IPS-15b (cell line): ENCODE measurements at regions not wholly inside any gene's neighbourhood (a gene's known extent, or its start where the extent isn't known, plus 50 kb on each side); places are given as distances from the start of the nearest gene placed in this dataset.

Experiments
- H3K27me3 ChIP-seq: one replicate; pipeline ENCODE4 v1.6.1; 2013; ENCODE audit warnings: low read length; ENCODE audit not compliant: control insufficient read depth, insufficient read depth
- H3K36me3 ChIP-seq: one replicate; pipeline ENCODE4 v1.6.1; 2013; ENCODE audit warnings: low read length; ENCODE audit not compliant: control insufficient read depth, insufficient read depth
- H3K4me1 ChIP-seq: one replicate; pipeline ENCODE4 v1.6.1; 2013; ENCODE audit warnings: mild to moderate bottlenecking, low read length; ENCODE audit not compliant: control insufficient read depth, insufficient read depth
- H3K4me3 ChIP-seq: one replicate; pipeline ENCODE4 v1.5.1; 2013; ENCODE audit warnings: low read depth, low read length
- H3K9ac ChIP-seq: one replicate; pipeline ENCODE4 v1.6.1; 2013; ENCODE audit warnings: low read depth, mild to moderate bottlenecking, low read length
- H3K9me3 ChIP-seq: one replicate; pipeline ENCODE4 v1.6.1; 2013; ENCODE audit warnings: mild to moderate bottlenecking, low read length; ENCODE audit not compliant: control insufficient read depth, insufficient read depth

DNA sequence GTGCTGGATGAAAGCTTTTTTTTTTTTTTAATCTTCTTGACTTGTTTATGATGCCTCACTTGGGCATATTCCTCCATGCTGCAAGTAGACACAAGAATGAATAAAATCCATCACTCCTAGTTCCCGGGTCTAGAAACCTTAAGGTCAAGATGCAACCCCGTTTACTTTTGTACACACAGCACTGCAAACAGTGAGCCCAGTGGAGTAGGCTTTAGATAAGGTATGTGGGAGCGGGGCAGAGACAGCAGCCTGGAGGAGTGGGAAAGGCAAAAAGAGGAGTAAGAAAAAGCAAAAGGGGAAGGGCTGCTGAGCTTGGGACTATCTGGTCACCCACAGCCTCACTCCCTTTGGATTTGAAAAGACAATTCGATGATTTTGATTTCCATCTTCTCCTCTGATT, 429.8 kb upstream of the ARGLU1 start:
- Histone ChIP-seq H3K4me1 (no peaks in the 10 kb centered on the region), H3K9ac (no peak overlapping the region), H3K9me3 (no peaks in the 10 kb centered on the region), H3K4me3 (no peak overlapping the region), H3K36me3 (no peaks in the 10 kb centered on the region), H3K27me3 (no peaks in the 10 kb centered on the region)

DNA sequence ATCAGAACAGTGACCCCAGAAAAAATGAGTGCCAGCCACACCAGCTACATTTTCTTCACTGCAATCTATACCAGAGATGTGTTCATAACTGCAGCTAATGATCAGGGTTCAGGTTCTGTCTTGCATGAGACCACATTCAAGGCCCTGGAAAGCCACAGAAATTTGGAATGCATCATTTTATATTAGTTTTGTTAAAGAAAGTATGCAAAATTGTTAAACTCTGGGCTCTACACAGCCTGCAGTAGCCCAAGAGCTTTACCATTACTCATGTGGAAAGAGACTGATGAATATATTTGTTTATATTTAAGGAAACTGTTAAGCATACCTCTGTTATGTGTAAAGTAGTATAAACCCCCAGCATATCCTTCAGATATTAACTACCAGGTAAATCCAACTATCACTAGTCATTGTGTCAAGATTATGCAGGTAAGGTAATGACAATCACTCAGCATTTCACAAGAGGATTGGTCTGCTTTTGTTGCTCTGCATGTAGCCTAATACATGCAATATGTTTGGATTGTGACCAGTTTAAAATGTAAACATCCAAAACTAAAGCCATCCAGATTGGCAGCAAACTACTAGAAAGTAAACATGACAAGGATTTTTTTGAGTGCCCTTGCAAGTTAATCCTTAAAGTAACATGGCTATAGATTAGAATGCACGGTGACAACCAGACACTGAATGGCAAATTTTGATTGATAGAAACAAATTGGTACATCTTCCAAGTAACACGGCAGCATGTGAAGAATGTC, 429.1 kb upstream of the ARGLU1 start:
- Histone ChIP-seq H3K9me3 (no peaks in the 10 kb centered on the region), H3K36me3 (no peaks in the 10 kb centered on the region), H3K9ac (no peak overlapping the region), H3K27me3 (no peaks in the 10 kb centered on the region), H3K4me1 (no peaks in the 10 kb centered on the region), H3K4me3 (no peak overlapping the region)

DNA sequence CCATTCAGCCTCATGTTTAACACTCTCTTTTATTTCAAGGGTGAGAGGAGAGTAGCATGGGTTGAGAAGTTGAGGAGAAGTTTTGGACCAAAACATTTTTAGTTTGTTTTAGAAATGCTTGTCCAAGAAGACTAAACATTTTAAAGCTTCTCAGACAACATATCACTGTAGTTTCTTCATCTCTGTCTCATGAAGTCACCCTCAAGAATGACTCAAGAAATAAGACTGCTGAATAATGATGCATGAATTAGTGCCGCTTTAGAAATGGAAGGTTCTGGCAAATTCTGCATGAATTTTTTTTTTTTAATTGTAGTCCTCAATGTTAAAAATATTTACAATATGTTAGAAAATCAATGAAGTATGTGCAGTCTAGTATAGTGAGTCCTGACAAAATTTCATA, 422.7 kb upstream of the ARGLU1 start:
- Histone ChIP-seq H3K9ac (no peak overlapping the region), H3K4me3 (no peak overlapping the region), H3K36me3 (no peaks in the 10 kb centered on the region), H3K4me1 (peaks cover 7% of the 10 kb centered on the region), H3K27me3 (no peaks in the 10 kb centered on the region), H3K9me3 (no peaks in the 10 kb centered on the region)

DNA sequence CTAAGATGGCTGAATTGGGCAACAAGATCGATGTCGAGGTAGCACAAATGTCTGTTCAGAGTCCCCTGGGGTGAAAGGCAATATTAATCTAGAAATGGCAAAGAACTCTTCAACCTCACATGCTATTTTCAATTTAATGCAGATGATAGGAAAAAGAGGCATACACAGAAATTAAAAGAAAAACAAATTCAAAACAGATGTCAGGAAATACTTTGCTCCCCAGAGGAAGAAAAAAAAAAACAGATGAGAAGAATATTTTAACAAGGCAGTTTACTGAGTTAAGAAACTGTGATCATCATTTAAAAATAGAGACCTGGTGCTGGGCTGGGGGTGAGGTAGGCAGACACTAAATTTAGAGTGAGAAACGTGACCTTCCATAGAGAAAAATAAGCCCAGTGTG, 421.9 kb upstream of the ARGLU1 start:
- peaks cover 7% of the 10 kb centered on the region for H3K4me1 ChIP-seq
- H3K36me3 ChIP-seq: no peaks in the 10 kb centered on the region
- H3K9me3 ChIP-seq: no peaks in the 10 kb centered on the region
- H3K4me3 ChIP-seq: no peak overlapping the region
- H3K27me3 ChIP-seq: no peaks in the 10 kb centered on the region
- H3K9ac ChIP-seq: no peak overlapping the region

DNA sequence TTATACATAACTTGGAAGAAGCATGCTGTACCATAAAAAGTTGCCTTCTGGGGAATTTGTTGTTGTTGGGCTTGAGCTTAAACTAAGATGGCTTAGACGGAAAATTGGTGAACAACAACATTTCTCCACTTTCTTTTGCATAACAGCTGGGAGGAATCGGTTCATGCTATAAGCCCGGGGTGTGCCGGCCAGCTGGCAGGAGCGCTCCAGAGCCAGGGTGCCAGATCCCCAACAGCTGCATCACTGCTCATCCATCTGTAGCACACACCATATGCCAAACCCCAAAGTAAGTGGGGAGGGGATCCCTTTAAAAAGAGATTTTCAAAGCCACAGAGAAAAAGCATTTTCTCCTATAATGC, 419.5 kb upstream of the ARGLU1 start:
- H3K27me3 ChIP-seq: no peaks in the 10 kb centered on the region
- H3K4me3 ChIP-seq: no peak overlapping the region
- no peak overlapping the region for H3K9ac ChIP-seq
- no peaks in the 10 kb centered on the region for H3K36me3 ChIP-seq
- no peaks in the 10 kb centered on the region for H3K9me3 ChIP-seq
- H3K4me1 ChIP-seq: peaks cover 7% of the 10 kb centered on the region

DNA sequence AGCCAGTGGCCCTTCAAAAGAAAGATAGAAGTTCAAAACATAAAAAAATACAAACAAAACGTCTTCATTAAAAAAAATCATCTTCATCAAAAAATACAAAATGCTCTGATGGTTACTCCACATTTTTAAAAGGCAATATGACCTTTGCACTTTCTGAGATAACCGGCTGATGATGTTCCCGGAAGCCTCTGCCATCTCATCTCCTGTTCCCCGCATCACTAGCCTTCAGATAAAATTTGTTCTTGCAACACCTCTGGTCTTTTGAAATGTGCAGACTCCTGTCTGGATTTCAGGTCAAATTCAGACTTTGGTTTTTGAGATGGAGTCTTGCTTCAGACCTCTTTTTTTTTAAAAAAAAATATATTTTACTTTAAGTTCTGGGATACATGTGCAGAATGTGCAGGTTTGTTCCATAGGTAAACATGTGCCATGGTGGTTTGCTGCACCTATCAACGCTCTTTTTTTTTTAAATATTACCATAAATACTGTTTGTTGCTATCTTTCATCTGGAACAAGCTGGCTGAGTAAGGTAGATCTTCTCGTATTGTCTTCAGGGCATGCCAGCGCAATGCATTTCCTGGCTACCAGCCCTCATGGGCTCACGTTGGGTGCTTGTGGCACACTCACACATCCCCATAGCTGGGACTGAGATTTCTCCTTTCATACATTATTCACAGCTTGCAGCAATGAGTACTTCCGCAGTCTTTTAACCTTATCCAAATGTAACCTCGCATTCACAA, 418.9 kb upstream of the ARGLU1 start:
- H3K9me3 ChIP-seq: no peaks in the 10 kb centered on the region
- H3K4me3 ChIP-seq: no peak overlapping the region
- H3K9ac ChIP-seq: no peak overlapping the region
- no peaks in the 10 kb centered on the region for H3K36me3 ChIP-seq
- H3K4me1 ChIP-seq: peaks cover 7% of the 10 kb centered on the region
- H3K27me3 ChIP-seq: no peaks in the 10 kb centered on the region

DNA sequence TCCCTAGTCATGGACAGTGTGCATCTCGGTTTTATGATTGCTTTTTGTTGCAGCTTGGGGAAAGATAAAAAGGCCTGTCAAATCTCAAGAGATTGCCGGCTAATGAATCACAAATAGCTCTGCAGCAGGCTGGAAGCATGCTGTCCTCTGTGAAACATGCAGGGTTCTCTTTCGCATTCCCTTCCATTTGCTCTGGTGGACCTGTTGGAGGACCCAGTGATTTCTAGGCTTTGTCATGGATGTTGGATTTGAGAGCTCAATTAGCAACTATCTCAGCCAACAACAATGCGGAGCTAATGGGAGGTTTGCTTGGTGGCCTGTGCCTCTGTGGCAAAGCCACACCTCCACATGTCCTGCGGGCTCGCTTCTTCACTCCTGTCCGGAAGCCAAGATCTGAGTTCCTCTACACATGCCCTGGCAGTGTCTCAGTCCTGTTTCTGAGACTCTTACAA, 418.1 kb upstream of the ARGLU1 start:
- no peak overlapping the region for H3K9ac ChIP-seq
- H3K36me3 ChIP-seq: no peaks in the 10 kb centered on the region
- H3K9me3 ChIP-seq: no peaks in the 10 kb centered on the region
- H3K27me3 ChIP-seq: no peaks in the 10 kb centered on the region
- no peak overlapping the region for H3K4me3 ChIP-seq
- H3K4me1 ChIP-seq: peaks cover 7% of the 10 kb centered on the region

DNA sequence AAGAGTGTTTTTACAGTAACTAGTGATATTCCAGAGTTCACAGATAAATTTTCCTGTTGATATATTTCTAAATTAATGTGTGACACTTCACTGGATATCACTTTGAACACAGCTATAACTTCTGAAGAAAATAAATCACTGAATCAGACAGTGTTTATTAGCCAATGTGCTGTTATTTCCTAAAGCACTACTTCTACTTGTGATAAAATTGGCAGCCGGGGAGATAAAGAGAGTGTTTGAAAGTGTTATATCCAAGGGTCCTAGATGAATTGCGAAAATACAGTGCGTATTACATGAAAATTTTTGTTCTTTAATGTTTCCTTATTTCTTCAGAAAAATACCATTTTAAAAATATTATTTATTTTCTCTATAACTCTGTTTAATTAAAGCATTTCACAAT, 417.5 kb upstream of the ARGLU1 start:
- peaks cover 7% of the 10 kb centered on the region for H3K4me1 ChIP-seq
- H3K9ac ChIP-seq: no peak overlapping the region
- no peaks in the 10 kb centered on the region for H3K36me3 ChIP-seq
- no peaks in the 10 kb centered on the region for H3K27me3 ChIP-seq
- no peak overlapping the region for H3K4me3 ChIP-seq
- H3K9me3 ChIP-seq: no peaks in the 10 kb centered on the region

DNA sequence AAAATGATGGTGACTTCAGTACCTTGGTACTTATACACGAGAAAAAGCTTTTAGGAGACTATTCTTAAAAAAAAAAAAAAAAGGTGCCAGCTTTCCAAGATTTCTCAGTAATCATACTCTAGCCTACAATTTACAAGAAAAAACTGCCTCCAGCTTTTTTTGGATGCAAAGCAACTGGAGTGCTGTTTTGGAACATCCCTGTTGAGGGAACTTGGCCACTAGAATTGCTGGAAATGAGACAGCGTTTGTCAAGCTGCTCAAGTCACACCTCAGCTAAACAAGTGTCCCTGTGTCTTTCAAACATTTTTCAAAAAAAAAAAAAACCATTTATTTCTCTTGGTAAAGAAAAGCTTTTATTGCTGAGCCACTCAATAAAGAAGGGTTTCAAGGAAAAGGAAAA, 413.1 kb upstream of the ARGLU1 start:
- no peaks in the 10 kb centered on the region for H3K27me3 ChIP-seq
- no peak overlapping the region for H3K4me3 ChIP-seq
- no peaks in the 10 kb centered on the region for H3K36me3 ChIP-seq
- H3K9me3 ChIP-seq: no peaks in the 10 kb centered on the region
- H3K4me1 ChIP-seq: peaks cover 4% of the 10 kb centered on the region
- H3K9ac ChIP-seq: no peak overlapping the region

DNA sequence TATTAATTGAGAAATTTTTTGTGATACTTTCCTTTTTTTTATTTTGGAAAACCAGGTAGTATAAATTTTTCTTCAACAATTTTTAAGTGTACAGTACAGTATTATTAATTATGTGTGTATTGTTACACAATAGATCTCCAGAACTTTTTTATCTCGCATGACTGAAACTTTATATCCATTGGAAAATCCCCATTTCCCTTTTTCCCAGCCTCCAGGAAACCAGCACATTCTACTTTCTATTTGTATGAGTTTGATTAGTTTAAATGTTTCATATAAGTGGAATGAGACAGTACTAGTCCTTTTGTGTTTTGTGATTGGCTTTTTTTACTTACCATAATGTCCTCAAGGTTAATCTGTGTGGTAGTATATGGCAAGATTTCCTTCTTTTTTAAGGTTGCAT, 399.5 kb upstream of the ARGLU1 start:
- Histone ChIP-seq H3K4me3 (no peak overlapping the region), H3K27me3 (no peaks in the 10 kb centered on the region), H3K9ac (no peak overlapping the region), H3K36me3 (no peaks in the 10 kb centered on the region), H3K9me3 (no peaks in the 10 kb centered on the region), H3K4me1 (no peaks in the 10 kb centered on the region)

DNA sequence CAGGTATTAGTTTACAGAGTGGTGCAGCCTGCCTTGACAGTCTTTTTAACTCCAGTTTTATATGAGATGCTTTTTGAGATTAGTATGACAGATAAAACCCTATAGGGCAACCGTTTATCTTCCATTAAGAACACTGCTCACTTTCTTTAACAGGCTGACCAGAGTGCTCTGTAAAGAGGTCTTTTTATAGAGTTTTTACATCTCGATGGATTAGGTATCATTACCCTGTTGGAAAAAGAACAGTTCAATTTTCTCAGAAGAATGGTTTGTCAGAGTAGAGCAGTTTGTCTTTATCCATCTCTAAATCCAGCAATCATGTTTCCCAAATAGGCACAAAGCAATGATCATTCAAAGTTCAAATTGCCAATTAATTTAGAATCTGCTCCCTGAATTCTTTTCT, 395.2 kb upstream of the ARGLU1 start:
- no peaks in the 10 kb centered on the region for H3K9me3 ChIP-seq
- H3K4me1 ChIP-seq: no peaks in the 10 kb centered on the region
- no peaks in the 10 kb centered on the region for H3K36me3 ChIP-seq
- no peak overlapping the region for H3K9ac ChIP-seq
- H3K4me3 ChIP-seq: no peak overlapping the region
- no peaks in the 10 kb centered on the region for H3K27me3 ChIP-seq

DNA sequence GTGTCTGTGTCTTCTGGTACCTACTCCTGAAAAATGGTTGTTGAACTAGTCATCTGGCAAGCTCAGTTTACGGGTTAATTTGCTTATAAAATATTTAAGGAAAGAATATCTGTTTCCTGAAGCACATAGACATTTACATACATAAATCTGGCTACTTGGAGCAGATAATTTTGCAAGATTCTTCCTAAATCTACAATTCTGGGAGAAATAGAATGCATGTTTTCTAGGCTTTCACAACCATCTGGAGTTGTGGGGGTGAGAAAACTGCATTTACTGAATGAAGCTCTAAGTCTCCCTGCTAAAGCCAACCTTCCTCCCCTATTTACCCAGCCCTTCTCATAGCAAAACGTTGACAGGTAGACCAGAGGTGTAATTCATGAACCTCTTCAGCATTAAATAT, 393.7 kb upstream of the ARGLU1 start:
- Histone ChIP-seq H3K9me3 (no peaks in the 10 kb centered on the region), H3K4me3 (no peak overlapping the region), H3K9ac (no peak overlapping the region), H3K27me3 (no peaks in the 10 kb centered on the region), H3K36me3 (no peaks in the 10 kb centered on the region), H3K4me1 (no peaks in the 10 kb centered on the region)
